ENCODE measurements at regions not wholly inside any gene's neighbourhood (a gene's known extent, or its start where the extent isn't known, plus 50 kb on each side); places are given as distances from the start of the nearest gene placed in this dataset.

DNA sequence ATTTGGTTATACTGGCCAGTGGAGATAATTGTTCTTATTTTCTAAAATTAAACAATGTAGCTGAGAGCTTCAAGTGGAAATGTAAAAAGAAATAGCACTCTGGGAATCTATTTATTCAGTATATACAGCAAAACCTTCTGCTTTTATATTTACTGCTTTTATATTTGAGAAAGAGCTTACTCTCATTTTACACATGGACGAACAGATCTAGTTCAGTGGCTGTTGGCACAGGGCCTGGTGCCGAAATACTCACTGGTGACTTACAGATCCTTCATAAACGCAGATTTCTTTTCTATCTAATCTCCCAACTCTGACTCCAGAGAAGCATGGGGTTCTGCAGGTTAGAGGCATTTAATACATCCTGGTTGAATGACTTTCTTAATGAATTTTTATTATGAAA is 266.2 kb downstream of the ASXL3 start:
- intact Hi-C loops (cut with micrococcal nuclease; ENCODE audit: unreplicated experiment) = no loop called here
- H3K36me3 ChIP-seq (ENCODE audit: insufficient read depth, low read length, poor library complexity, severe bottlenecking) = no peaks in the 10 kb centered on the region
- no peaks in the 10 kb centered on the region for H3K9me3 ChIP-seq (ENCODE audit: low read depth, low read length, poor library complexity, severe bottlenecking)
- H3K4me1 ChIP-seq (ENCODE audit: insufficient read depth, low read length, poor library complexity, severe bottlenecking) = peaks cover 4% of the 10 kb centered on the region
- no peak for TF ChIP-seq CTCF (conservative IDR thresholded peaks at IDR 0.05; ENCODE audit: low read depth, low read length)
- TF ChIP-seq EZH2 (IDR thresholded peaks at IDR 0.05; ENCODE audit: borderline replicate concordance, low read depth, low read length, poor library complexity, severe bottlenecking) = no peak
- CTCF ChIA-PET = no interaction called here
- H3K27ac ChIP-seq (ENCODE audit: low read depth, low read length, poor library complexity, severe bottlenecking) = no peak overlapping the region
- DNase-seq (ENCODE audit: low spot score) = no peak
- no TSS peak for BruUV-seq (replicated peaks)
- H3K4me3 ChIP-seq (ENCODE audit: low read depth, low read length, poor library complexity, severe bottlenecking) = no peak overlapping the region
- no peaks in the 10 kb centered on the region for H3K27me3 ChIP-seq (replicated peaks; ENCODE audit: insufficient read depth, low read depth, low read length, poor library complexity)
- POLR2A ChIA-PET (ENCODE audit: low non-redundant PET) = no interaction called here

DNA sequence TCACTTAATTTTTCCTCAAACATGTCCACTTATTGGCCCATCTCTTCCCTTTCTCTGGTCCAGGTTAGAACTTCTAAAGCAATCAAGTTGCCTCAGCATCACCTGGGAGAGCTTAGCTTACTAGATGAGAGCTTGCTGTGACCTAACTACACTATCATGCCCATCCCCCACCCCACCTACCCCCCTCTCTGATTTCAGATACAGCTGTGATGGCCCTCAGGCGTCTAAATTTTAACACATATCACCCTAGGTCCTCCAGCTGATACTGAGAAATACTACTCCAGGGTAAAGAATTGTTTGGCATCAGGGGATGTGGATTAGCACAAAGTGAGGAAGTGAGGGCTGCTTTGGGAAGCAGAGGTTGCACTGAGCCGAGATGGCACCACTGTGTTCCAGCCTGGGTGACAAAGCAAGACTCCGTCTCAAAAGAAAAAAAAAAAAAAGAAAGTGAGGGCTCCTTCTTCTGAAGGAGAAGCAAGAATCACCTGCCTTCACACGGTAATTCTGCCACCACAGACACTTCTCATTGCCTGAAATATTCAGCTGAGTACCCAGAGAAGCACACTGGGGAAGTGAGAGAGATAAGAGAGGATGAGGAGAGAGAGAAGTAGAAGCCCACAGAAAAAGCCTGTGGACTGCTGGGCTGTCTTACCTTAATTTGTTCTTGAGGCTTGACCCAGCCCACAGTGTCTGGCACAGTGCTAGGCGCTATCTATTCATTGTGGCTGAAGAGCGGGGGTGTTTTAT is 263.4 kb downstream of the ASXL3 start:
- no TSS peak for BruUV-seq (replicated peaks)
- no peaks in the 10 kb centered on the region for H3K27me3 ChIP-seq (replicated peaks; ENCODE audit: insufficient read depth, low read depth, low read length, poor library complexity)
- intact Hi-C loops (cut with micrococcal nuclease; ENCODE audit: unreplicated experiment) = loop anchor here (2.0 kb wide), 1 partner anchor 279 kb away; no protein-coding TSS in a partner anchor
- CTCF ChIA-PET = interaction anchor here (0.7 kb wide), 1 partner anchor 484 kb away, joined by 3 read pairs; no protein-coding TSS in a partner anchor
- H3K27ac ChIP-seq (ENCODE audit: low read depth, low read length, poor library complexity, severe bottlenecking) = no peak overlapping the region
- no peaks in the 10 kb centered on the region for H3K9me3 ChIP-seq (ENCODE audit: low read depth, low read length, poor library complexity, severe bottlenecking)
- H3K4me3 ChIP-seq (ENCODE audit: low read depth, low read length, poor library complexity, severe bottlenecking) = no peak overlapping the region
- no peaks in the 10 kb centered on the region for H3K36me3 ChIP-seq (ENCODE audit: insufficient read depth, low read length, poor library complexity, severe bottlenecking)
- no peak for DNase-seq (ENCODE audit: low spot score)
- no peak for TF ChIP-seq CTCF (conservative IDR thresholded peaks at IDR 0.05; ENCODE audit: low read depth, low read length)
- no peak for TF ChIP-seq EZH2 (IDR thresholded peaks at IDR 0.05; ENCODE audit: borderline replicate concordance, low read depth, low read length, poor library complexity, severe bottlenecking)
- POLR2A ChIA-PET (ENCODE audit: low non-redundant PET) = no interaction called here
- peaks cover 14% of the 10 kb centered on the region for H3K4me1 ChIP-seq (ENCODE audit: insufficient read depth, low read length, poor library complexity, severe bottlenecking)

DNA sequence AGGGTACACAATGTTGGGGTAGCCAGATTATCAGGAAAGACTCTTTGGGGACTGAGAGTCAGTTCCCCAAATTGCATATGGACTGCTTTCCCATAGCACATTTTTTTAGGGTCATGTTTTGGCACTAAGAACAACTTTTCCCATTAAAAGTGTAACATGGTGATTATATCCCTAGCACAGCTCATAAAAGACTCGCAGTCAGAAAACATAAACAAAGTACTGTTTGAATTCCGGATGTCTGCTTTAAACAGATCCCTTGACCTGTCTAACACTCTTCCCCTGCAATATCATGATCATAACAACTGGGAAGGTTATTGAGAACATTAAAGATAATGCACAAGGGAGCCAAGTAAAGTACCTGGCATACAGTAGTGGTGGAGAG is 262.2 kb downstream of the ASXL3 start:
- H3K9me3 ChIP-seq (ENCODE audit: low read depth, low read length, poor library complexity, severe bottlenecking) = no peaks in the 10 kb centered on the region
- DNase-seq (ENCODE audit: low spot score) = no peak
- no peak overlapping the region for H3K27ac ChIP-seq (ENCODE audit: low read depth, low read length, poor library complexity, severe bottlenecking)
- POLR2A ChIA-PET (ENCODE audit: low non-redundant PET) = no interaction called here
- H3K4me1 ChIP-seq (ENCODE audit: insufficient read depth, low read length, poor library complexity, severe bottlenecking) = peaks cover 18% of the 10 kb centered on the region
- no peaks in the 10 kb centered on the region for H3K27me3 ChIP-seq (replicated peaks; ENCODE audit: insufficient read depth, low read depth, low read length, poor library complexity)
- no peak overlapping the region for H3K4me3 ChIP-seq (ENCODE audit: low read depth, low read length, poor library complexity, severe bottlenecking)
- CTCF ChIA-PET = interaction anchor here (0.9 to 1.5 kb wide), 2 partner anchors 283 to 821 kb away, joined by 3 to 17 read pairs; no protein-coding TSS in a partner anchor
- intact Hi-C loops (cut with micrococcal nuclease; ENCODE audit: unreplicated experiment) = loop anchor here (2.0 kb wide), 1 partner anchor 281 kb away; no protein-coding TSS in a partner anchor
- no TSS peak for BruUV-seq (replicated peaks)
- H3K36me3 ChIP-seq (ENCODE audit: insufficient read depth, low read length, poor library complexity, severe bottlenecking) = no peaks in the 10 kb centered on the region
- TF ChIP-seq EZH2 (IDR thresholded peaks at IDR 0.05; ENCODE audit: borderline replicate concordance, low read depth, low read length, poor library complexity, severe bottlenecking) = no peak
- no peak for TF ChIP-seq CTCF (conservative IDR thresholded peaks at IDR 0.05; ENCODE audit: low read depth, low read length)

Data from A673 (cell line).